Stimulated activated CD4-positive, alpha-beta T cell treated with anti-CD3 and anti-CD28 coated beads, Interleukin-1b, Interleukin-23, amount 100 ng/mL, for 48 hours (primary cell): ENCODE measurements at regions not wholly inside any gene's neighbourhood (a gene's known extent, or its start where the extent isn't known, plus 50 kb on each side); places are given as distances from the start of the nearest gene placed in this dataset.

Experiments
- DNase-seq: peaks from one replicate; pipeline ENCODE4 v3.0.0-alpha.2; 2020

DNA sequence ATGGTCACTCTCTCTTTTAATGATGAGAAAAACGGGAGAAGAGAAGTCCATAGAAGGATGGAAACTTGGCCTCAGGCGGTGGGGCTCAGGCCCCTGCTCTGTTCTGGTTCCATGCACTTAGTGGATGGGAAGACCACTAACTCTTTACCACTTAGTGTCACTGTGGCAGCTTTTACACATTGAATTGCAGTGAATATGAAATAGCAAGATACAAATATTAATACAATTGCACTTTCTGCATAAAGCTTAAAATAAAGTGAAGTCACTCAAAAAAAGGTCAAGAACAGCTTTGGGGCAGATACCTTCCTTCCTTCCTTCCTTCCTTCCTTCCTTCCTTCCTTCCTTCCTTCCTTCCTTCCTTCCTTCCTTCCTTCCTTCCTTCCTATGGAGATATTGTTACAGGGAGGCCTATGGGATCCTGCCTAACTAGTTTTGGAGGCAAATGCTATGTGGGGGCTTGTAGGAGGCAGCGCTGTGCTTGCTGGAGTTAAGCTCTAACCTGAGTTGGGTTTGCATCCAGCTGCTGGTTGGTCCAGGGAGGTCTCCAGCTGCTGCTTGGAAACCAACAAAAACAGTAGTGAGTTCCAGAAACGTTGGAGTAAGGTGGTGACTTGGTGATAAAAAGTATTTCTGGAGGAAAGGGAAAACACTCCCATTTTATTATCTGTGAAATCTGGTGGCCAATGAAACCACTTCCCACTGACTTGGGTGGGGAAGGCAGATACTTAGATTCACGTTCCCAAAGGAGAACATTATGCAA is 62.3 kb upstream of the NKX2-2 start:
- no peak for DNase-seq

DNA sequence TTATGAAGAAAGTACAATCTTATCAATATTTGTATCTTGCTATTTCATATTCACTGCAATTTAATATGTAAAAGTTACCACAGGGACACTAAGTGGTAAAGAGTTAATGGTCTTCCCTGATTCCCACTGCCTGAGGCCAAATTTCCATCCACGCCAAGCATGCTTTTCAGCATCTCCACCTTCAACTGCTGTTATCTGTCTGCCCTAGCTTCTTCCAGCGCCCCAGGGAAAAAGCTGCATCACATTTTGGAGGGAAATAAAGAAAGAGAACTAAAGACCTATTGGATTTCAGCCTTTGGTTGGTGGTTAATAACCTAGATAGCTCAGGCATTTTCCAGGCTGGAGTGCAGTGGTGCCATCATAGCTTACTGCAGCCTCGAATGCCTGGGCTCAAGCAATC is 61.3 kb upstream of the NKX2-2 start:
- no peak for DNase-seq

DNA sequence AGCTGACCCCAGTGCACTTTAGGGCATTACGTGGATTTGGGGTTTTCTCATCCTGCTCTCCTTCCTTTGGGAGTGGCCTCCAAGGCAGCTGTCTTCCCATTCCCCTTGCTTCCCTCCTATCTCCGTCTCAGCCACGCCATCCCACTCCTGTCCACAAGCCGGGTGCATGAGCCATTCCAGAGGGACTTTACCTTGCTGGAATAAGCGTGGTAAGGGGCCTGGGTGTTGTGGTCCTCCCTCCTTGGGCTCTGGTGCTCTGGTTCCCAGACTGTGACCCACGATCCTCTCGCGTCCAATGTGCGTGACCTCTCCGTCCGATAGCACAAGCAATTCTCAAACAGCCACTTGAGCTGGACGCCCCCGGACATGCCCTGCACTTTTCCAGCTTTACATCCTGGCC is 60.6 kb upstream of the NKX2-2 start:
- DNase-seq: no peak

DNA sequence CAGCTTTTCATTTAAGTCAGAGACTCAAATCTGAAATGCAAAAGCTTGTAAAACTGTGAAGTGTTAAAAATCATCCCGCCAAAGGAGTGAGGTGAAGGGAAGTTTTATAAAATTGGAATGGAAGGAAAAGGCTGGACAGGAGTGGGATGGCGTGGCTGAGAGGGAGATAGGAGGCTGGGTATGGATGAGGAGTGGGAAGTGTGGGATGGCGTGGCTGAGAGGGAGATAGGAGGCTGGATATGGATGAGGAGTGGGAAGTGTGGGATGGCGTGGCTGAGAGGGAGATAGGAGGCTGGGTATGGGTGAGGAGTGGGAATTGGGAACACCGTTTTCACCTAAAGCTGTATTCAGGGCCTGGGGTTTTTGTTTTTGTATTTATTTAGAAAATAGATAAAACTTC is 59.4 kb upstream of the NKX2-2 start:
- DNase-seq: no peak

DNA sequence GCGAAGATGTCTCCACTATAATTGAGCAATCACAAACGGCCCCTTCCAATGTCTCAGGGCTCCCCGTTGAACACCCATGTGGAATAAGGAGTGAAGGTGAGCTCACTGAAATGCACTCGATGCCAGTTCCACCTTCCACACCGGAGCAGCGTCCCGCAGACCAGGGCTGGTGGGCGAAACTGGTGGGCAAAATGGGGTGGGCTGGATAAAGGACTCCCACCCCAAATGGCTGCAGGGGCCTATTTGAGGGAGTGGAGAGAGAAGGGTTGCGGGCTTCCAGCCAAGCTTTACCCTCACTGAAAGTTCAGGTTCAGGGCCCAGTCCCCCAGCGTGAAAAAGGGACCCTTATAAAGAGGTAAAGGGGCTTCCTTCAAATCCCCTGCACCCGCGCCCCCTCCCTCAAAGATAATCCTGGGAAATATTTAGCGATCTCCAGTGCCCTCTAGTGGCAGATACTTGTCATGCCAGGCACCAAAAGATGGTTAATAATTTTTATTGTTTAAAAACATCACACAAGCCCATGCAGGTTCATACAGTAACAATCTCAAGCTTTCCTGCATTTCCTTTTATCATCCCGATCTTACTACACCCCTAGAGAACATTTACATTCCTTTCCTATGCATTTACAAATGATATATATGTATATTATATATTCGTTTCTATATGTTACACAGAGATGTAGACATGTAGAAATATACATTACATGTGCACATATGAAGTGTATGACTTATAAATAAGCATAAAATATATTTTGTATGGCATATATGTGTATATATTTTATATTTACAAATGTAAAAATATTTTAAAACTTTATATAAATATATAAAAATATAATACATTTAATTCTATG is 58.2 kb upstream of the NKX2-2 start:
- DNase-seq: no peak

DNA sequence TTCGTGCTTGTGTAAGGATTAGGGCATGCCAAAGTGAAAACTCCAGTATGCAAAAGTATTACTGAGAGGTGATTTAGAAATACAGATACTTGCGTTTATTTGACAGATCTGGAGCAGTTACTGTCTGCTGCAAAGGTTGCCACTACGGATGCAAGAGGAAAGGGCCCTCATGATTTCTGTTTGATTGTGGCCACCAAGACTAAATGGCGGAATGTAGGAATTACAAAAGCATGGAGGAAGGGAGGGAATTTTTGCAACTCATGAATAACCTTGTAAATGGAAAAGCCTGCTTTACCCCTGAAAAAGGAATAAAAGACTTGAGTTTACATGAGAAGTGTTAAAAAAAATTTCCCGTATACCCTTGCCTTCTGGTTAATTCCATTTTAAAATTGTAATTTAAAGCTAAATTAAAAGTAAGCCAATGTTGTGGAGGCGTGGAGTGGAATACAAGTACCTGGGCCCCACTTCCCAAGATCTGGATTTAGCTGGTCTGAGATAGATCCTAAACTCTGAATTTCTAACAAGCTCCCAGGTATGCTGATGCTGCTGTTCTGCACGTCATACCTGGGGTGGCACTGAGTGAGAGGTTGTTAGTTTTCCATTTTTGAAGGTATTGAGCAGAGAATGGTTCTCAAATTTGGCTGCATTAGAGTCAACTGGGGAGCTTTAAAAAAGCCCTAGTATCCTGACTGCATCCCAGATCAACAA is 56.6 kb upstream of the NKX2-2 start:
- DNase-seq: no peak

DNA sequence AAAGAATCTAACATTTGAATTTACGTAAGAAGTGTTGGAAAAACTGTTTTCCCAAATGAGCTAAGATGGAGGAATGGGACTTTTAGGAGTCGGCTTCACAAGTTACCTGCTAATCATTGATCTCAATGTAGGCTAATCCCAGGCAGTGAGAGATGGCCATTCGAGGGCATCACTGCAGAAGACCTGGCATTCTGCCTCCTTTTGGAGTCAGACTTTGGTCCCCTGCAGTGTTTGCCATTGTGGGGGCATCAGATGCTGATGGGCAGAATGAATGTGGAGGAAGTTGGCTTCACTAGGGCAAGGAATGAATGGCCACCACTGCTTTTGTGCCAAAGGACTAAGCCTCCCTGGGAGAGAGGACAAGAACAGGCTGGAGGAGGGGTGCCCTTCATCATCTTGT is 55.7 kb upstream of the NKX2-2 start:
- DNase-seq: no peak

DNA sequence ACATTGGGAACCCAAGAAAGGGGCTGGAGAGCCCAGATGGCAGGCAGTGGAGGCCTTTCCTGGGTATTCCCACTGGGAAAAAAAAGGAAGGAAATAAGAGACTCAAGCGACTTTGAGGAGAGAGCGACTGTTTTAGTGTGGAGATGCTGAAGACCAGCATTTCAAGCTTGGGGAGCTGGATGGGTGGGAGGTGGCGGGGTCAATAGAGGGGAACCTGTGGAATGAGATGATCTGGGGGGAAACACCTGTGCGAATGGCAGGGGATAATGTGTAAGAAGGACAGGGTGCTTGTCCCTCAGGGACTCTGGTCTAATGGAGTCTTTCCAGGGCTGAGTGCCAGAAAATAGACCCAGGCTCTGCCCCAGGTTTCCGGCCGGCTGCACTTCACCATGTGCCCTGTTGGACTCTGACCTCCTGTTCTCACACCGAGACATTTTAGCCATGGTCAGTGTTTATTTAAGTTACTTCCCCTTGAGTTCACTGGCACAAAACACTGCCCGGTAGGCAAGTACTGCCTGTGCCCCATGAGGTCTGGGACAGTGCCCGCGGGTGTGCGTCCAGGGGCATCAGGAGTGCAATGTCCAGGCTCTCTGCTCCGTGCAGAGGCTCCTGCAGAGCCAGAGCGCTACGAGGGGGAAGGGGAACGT is 50.4 kb upstream of the NKX2-2 start:
- DNase-seq: no peak
